DOHH2 (cell line): ENCODE measurements at regions not wholly inside any gene's neighbourhood (a gene's known extent, or its start where the extent isn't known, plus 50 kb on each side); places are given as distances from the start of the nearest gene placed in this dataset.

ENCODE experiments used
- H3F3A ChIP-seq: fragments of 200-600 bp; sonication (generic), shearing (Covaris generic); 2 replicates; pipeline ENCODE4 v1.6.0; 2016; ENCODE audit warnings: antibody characterized with exemption, mild to moderate bottlenecking; ENCODE audit not compliant: control insufficient read depth, insufficient read depth
- H3K27ac ChIP-seq: fragments of 200-600 bp; sonication (generic); 2 replicates; pipeline ENCODE4 v1.5.1; 2014; ENCODE audit warnings: low read depth, mild to moderate bottlenecking, low read length, moderate library complexity
- H3K27me3 ChIP-seq: fragments of 200-600 bp; sonication (generic); 2 replicates; pipeline ENCODE4 v1.6.1; 2014; ENCODE audit warnings: mild to moderate bottlenecking, low read length, mixed read lengths; ENCODE audit not compliant: control insufficient read depth
- H3K36me3 ChIP-seq: fragments of 200-600 bp; sonication (generic); 2 replicates; pipeline ENCODE4 v1.6.1; 2014; ENCODE audit warnings: mild to moderate bottlenecking, low read length, moderate library complexity, mixed read lengths; ENCODE audit not compliant: control insufficient read depth
- H3K4me1 ChIP-seq: fragments of 200-600 bp; sonication (generic); 2 replicates; pipeline ENCODE4 v1.6.1; 2014; ENCODE audit warnings: mild to moderate bottlenecking, low read length, mixed read lengths; ENCODE audit not compliant: control insufficient read depth
- H3K4me2 ChIP-seq: fragments of 200-600 bp; sonication (generic); 2 replicates; pipeline ENCODE4 v1.6.0; 2014; ENCODE audit warnings: mild to moderate bottlenecking, low read length, moderate library complexity
- H3K4me3 ChIP-seq: fragments of 200-600 bp; sonication (generic); 2 replicates; pipeline ENCODE4 v1.5.1; 2014; ENCODE audit warnings: mild to moderate bottlenecking, low read length, mixed read lengths
- H3K79me2 ChIP-seq: fragments of 200-600 bp; sonication (generic); 2 replicates; pipeline ENCODE4 v1.6.1; 2014; ENCODE audit warnings: mild to moderate bottlenecking, low read length, mixed read lengths; ENCODE audit not compliant: control insufficient read depth
- H3K9me2 ChIP-seq: fragments of 200-600 bp; sonication (generic); replicated peaks from 2 replicates; pipeline ENCODE4 v1.6.1; 2014; ENCODE audit warnings: mild to moderate bottlenecking, low read length, mixed read lengths; ENCODE audit not compliant: control insufficient read depth
- H3K9me3 ChIP-seq: fragments of 200-600 bp; sonication (generic); 2 replicates; pipeline ENCODE4 v1.6.1; 2014; ENCODE audit warnings: antibody characterized with exemption, low read length, mixed read lengths; ENCODE audit not compliant: control insufficient read depth, insufficient read depth
- H4K20me1 ChIP-seq: fragments of 200-600 bp; sonication (generic); 2 replicates; pipeline ENCODE4 v1.6.0; 2014; ENCODE audit warnings: low read depth, mild to moderate bottlenecking, antibody characterized with exemption, low read length, moderate library complexity; ENCODE audit not compliant: control insufficient read depth, insufficient read depth
- CTCF ChIP-seq: fragments of 200-600 bp; sonication (generic); IDR thresholded peaks from one replicate; pipeline ENCODE4 v1.5.1; 2014; ENCODE audit warnings: antibody characterized with exemption, mild to moderate bottlenecking, low read depth, low read length; ENCODE audit not compliant: poor library complexity, severe bottlenecking
- EZH2phosphoT487 ChIP-seq: fragments of 200-600 bp; sonication (generic); IDR thresholded peaks from 2 replicates; pipeline ENCODE4 v1.6.1; 2017; ENCODE audit warnings: borderline replicate concordance, mild to moderate bottlenecking, antibody characterized with exemption, low read length, moderate library complexity, mixed read lengths

- no peaks in the 10 kb centered on the region for H3F3A ChIP-seq
- H3K9me3 ChIP-seq = no peaks in the 10 kb centered on the region
- no peaks in the 10 kb centered on the region for H3K27me3 ChIP-seq
- H3K79me2 ChIP-seq = no peaks in the 10 kb centered on the region
- no peaks in the 10 kb centered on the region for H3K9me2 ChIP-seq
- no peaks in the 10 kb centered on the region for H3K36me3 ChIP-seq
- no peak overlapping the region for H3K27ac ChIP-seq
- H3K4me3 ChIP-seq = no peak overlapping the region
- no peak for TF ChIP-seq CTCF
- no peak for TF ChIP-seq EZH2phosphoT487
- H3K4me2 ChIP-seq = no peak overlapping the region
- H4K20me1 ChIP-seq = no peaks in the 10 kb centered on the region
- H3K4me1 ChIP-seq = no peaks in the 10 kb centered on the region
Measured at GRCh38 chr17:13704333-13704732, 102.6 kb upstream of the HS3ST3A1 start.

GRCh38 chr17:13705221-13705620, 103.5 kb upstream of the HS3ST3A1 start:
- H3K4me1 ChIP-seq = no peaks in the 10 kb centered on the region
- no peak for TF ChIP-seq CTCF
- TF ChIP-seq EZH2phosphoT487 = no peak

GRCh38 chr17:13721705-13722104, 120.0 kb upstream of the HS3ST3A1 start:
- Histone ChIP-seq H3K4me1 (no peaks in the 10 kb centered on the region), H4K20me1 (no peaks in the 10 kb centered on the region), H3K27ac (no peak overlapping the region), H3K4me3 (no peak overlapping the region), H3K36me3 (no peaks in the 10 kb centered on the region), H3K27me3 (no peaks in the 10 kb centered on the region), H3K79me2 (no peaks in the 10 kb centered on the region), H3K9me2 (no peaks in the 10 kb centered on the region), H3F3A (no peaks in the 10 kb centered on the region), H3K4me2 (no peak overlapping the region), H3K9me3 (no peaks in the 10 kb centered on the region)
- TF ChIP-seq EZH2phosphoT487 (no peak), CTCF (no peak)

More at GRCh38 chr17:13705221-13705620, 103.5 kb upstream of the HS3ST3A1 start:
- H3K9me3 ChIP-seq = no peaks in the 10 kb centered on the region
- H3K27me3 ChIP-seq = no peaks in the 10 kb centered on the region
- H3K36me3 ChIP-seq = no peaks in the 10 kb centered on the region
- H3K79me2 ChIP-seq = no peaks in the 10 kb centered on the region
- no peaks in the 10 kb centered on the region for H3K9me2 ChIP-seq
- H3K27ac ChIP-seq = no peak overlapping the region
- no peaks in the 10 kb centered on the region for H4K20me1 ChIP-seq
- no peak overlapping the region for H3K4me2 ChIP-seq
- no peaks in the 10 kb centered on the region for H3F3A ChIP-seq
- H3K4me3 ChIP-seq = no peak overlapping the region
